Caco-2 (cell line): ENCODE measurements at regions not wholly inside any gene's neighbourhood (a gene's known extent, or its start where the extent isn't known, plus 50 kb on each side); places are given as distances from the start of the nearest gene placed in this dataset.

Experiments used
- BruUV-seq: library from RNA; stranded (reverse); fragments of 400-500 nt; replicated peaks from 2 replicates; lab custom pipeline; 2021; lab: Mats Ljungman, UMichigan
- CTCF ChIA-PET: fragments of 300-600 bp; sonication (Branson Sonifier 250); formaldehyde crosslinking; loops from one replicate; lab custom pipeline; 2022; ENCODE audit warnings: antibody characterized with exemption; lab: Charles Lee
- POLR2A ChIA-PET: fragments of 300-600 bp; sonication (Branson Sonifier 250); formaldehyde crosslinking; loops from one replicate; lab custom pipeline; 2022; ENCODE audit warnings: antibody characterized with exemption; lab: Charles Lee
- DNase-seq, 2 experiments: peaks; one replicate each; pipeline versions ENCODE4 v3.0.0 to v3.0.0-alpha.2; 2020 to 2022
- H3K27me3 ChIP-seq: replicated peaks from 2 replicates; pipeline ENCODE4 v1.6.0; 2011; ENCODE audit warnings: low read length; ENCODE audit not compliant: control insufficient read depth, insufficient read depth
- H3K36me3 ChIP-seq: 2 replicates; pipeline ENCODE4 v1.5.1; 2011; ENCODE audit warnings: low read length; ENCODE audit not compliant: control insufficient read depth, insufficient read depth
- H3K4me1 ChIP-seq: fragments of 250-450 bp; sonication (Bioruptor Pico); 2 replicates; pipeline ENCODE4 v1.5.1; 2020; ENCODE audit warnings: mild to moderate bottlenecking
- H3K4me3 ChIP-seq: 2 replicates; pipeline ENCODE4 v1.5.1; 2011; ENCODE audit warnings: low read depth, mild to moderate bottlenecking, control low read depth, low read length
- H3K9me3 ChIP-seq: fragments of 250-450 bp; sonication (Bioruptor Pico); 2 replicates; pipeline ENCODE4 v1.5.1; 2020; ENCODE audit warnings: mild to moderate bottlenecking, moderate library complexity
- H3K27ac Mint-ChIP-seq: one replicate; pipeline ENCODE4 v1.8.0; 2022; ENCODE audit warnings: mixed read lengths; ENCODE audit not compliant: unreplicated experiment
- H3K27me3 Mint-ChIP-seq: one replicate; pipeline ENCODE4 v1.8.0; 2022; ENCODE audit warnings: mixed read lengths; ENCODE audit not compliant: insufficient read depth, unreplicated experiment
- H3K36me3 Mint-ChIP-seq: one replicate; pipeline ENCODE4 v1.8.0; 2022; ENCODE audit warnings: mild to moderate bottlenecking, mixed read lengths; ENCODE audit not compliant: insufficient read depth, unreplicated experiment
- H3K4me1 Mint-ChIP-seq: one replicate; pipeline ENCODE4 v1.8.0; 2022; ENCODE audit warnings: low read depth, mixed read lengths; ENCODE audit not compliant: unreplicated experiment
- H3K4me3 Mint-ChIP-seq: one replicate; pipeline ENCODE4 v1.8.0; 2022; ENCODE audit warnings: mild to moderate bottlenecking, moderate library complexity, mixed read lengths; ENCODE audit not compliant: unreplicated experiment
- H3K9me3 Mint-ChIP-seq: one replicate; pipeline ENCODE4 v1.8.0; 2022; ENCODE audit warnings: mixed read lengths; ENCODE audit not compliant: unreplicated experiment
- CTCF ChIP-seq, 2 experiments: fragments of 200-600 bp in 1 of 2; IDR thresholded peaks; 1 replicate in 1 of 2; 2 replicates in 1 of 2; pipeline versions ENCODE4 v1.5.1 to v1.8.0; 2011 to 2022; ENCODE audit warnings: antibody characterized with exemption in 1 of 2, control low read depth in 1 of 2, inconsistent platforms in 1 of 2, low read depth in 1 of 2, low read length in 1 of 2, mild to moderate bottlenecking in 1 of 2, moderate library complexity in 1 of 2; ENCODE audit not compliant: insufficient read depth in 1 of 2, severe bottlenecking in 1 of 2, unreplicated experiment in 1 of 2
- intact Hi-C: fragments of 100-400 bp; cut with micrococcal nuclease; formaldehyde crosslinking; loops from one replicate; pipeline ENCODE4 v1.10.0; 2022; ENCODE audit not compliant: unreplicated experiment

- Histone ChIP-seq H3K4me1 (no peaks in the 10 kb centered on the region), H3K27me3 (no peaks in the 10 kb centered on the region), H3K9me3 (no peaks in the 10 kb centered on the region), H3K36me3 (no peaks in the 10 kb centered on the region), H3K4me3 (no peak overlapping the region)
- no peak for DNase-seq
- no peaks in the 10 kb centered on the region for H3K4me1 Mint-ChIP-seq
- H3K27me3 Mint-ChIP-seq, result peaks cover 22% of the 10 kb centered on the region
- no peaks in the 10 kb centered on the region for H3K9me3 Mint-ChIP-seq
- no peak overlapping the region for H3K27ac Mint-ChIP-seq
- no TSS peak for BruUV-seq
- CTCF ChIA-PET, result no interaction called here
- H3K36me3 Mint-ChIP-seq, result no peaks in the 10 kb centered on the region
- no peak overlapping the region for H3K4me3 Mint-ChIP-seq
- POLR2A ChIA-PET, result no interaction called here
- intact Hi-C loops, result no loop called here
- TF ChIP-seq CTCF (IDR thresholded peaks at IDR 0.05; ENCODE audit: insufficient read depth in 1 of 2, low read depth in 1 of 2, low read length in 1 of 2, severe bottlenecking in 1 of 2, unreplicated experiment in 1 of 2), result no peak
These were observed 186.9 kb upstream of the ADO start for GRCh38 chr10:62617652-62618051.

GRCh38 chr10:62618054-62618453 is 186.5 kb upstream of the ADO start:
- Histone ChIP-seq H3K4me1 (no peaks in the 10 kb centered on the region), H3K36me3 (no peaks in the 10 kb centered on the region), H3K9me3 (no peaks in the 10 kb centered on the region), H3K27me3 (no peaks in the 10 kb centered on the region; the same call in 1 of the 2 replicates), H3K4me3 (no peak overlapping the region)
- Mint-ChIP-seq H3K4me1 (no peaks in the 10 kb centered on the region), H3K27me3 (peaks cover 22% of the 10 kb centered on the region), H3K36me3 (no peaks in the 10 kb centered on the region), H3K9me3 (no peaks in the 10 kb centered on the region), H3K27ac (no peak overlapping the region), H3K4me3 (no peak overlapping the region)
- no TSS peak for BruUV-seq
- CTCF ChIA-PET, result no interaction called here
- intact Hi-C loops, result no loop called here
- no peak for DNase-seq
- TF ChIP-seq CTCF (IDR thresholded peaks at IDR 0.05; ENCODE audit: insufficient read depth in 1 of 2, low read depth in 1 of 2, low read length in 1 of 2, severe bottlenecking in 1 of 2, unreplicated experiment in 1 of 2), result no peak
- POLR2A ChIA-PET, result no interaction called here

GRCh38 chr10:62618576-62619412 is 185.7 kb upstream of the ADO start:
- POLR2A ChIA-PET, result interaction anchor here (0.6 kb wide), 1 partner anchor 560 kb away, joined by 3 read pairs; no protein-coding TSS in a partner anchor
- intact Hi-C loops, result no loop called here
- no peak overlapping the region for H3K27ac Mint-ChIP-seq

More at GRCh38 chr10:62618576-62619412, 185.7 kb upstream of the ADO start:
- Mint-ChIP-seq H3K27me3 (peaks cover 22% of the 10 kb centered on the region), H3K4me1 (no peaks in the 10 kb centered on the region), H3K4me3 (no peak overlapping the region), H3K36me3 (no peaks in the 10 kb centered on the region), H3K9me3 (no peaks in the 10 kb centered on the region)
- no peak for TF ChIP-seq CTCF (IDR thresholded peaks at IDR 0.05; ENCODE audit: insufficient read depth in 1 of 2, low read depth in 1 of 2, low read length in 1 of 2, severe bottlenecking in 1 of 2, unreplicated experiment in 1 of 2)
- BruUV-seq, result no TSS peak
- Histone ChIP-seq H3K27me3 (no peaks in the 10 kb centered on the region; the same call in 1 of the 2 replicates), H3K4me3 (no peak overlapping the region), H3K9me3 (no peaks in the 10 kb centered on the region), H3K36me3 (no peaks in the 10 kb centered on the region), H3K4me1 (no peaks in the 10 kb centered on the region)
- CTCF ChIA-PET, result no interaction called here
- DNase-seq, result no peak
